HEK293T (cell line): ENCODE measurements at regions not wholly inside any gene's neighbourhood (a gene's known extent, or its start where the extent isn't known, plus 50 kb on each side); places are given as distances from the start of the nearest gene placed in this dataset.

Experiments
- CTCF ChIA-PET: fragments of 350-600 bp; formaldehyde crosslinking; extraction: SDS; loops from one replicate; lab custom pipeline; 2021; ENCODE audit warnings: antibody characterized with exemption, inconsistent platforms; lab: Yijun Ruan, JAX
- POLR2A ChIA-PET: fragments of 350-600 bp; formaldehyde crosslinking; extraction: SDS; loops from one replicate; lab custom pipeline; 2020; ENCODE audit warnings: antibody characterized with exemption, inconsistent platforms; lab: Yijun Ruan, JAX
- DNase-seq: peaks from one replicate; pipeline ENCODE4 v3.0.0; 2012; ENCODE audit warnings: mixed read lengths; ENCODE audit errors: extremely low spot score
- ARNT ChIP-seq: fragments of 450-650 bp; IDR thresholded peaks from 2 replicates; pipeline ENCODE4 v1.6.1; 2017; ENCODE audit warnings: mild to moderate bottlenecking
- BHLHE40 ChIP-seq: fragments of 450-650 bp; IDR thresholded peaks from 2 replicates; pipeline ENCODE4 v1.6.1; 2016; ENCODE audit warnings: mild to moderate bottlenecking, moderate library complexity, borderline replicate concordance
- CTBP1 ChIP-seq: fragments of 450-650 bp; IDR thresholded peaks from 2 replicates; pipeline ENCODE4 v1.6.1; 2016; ENCODE audit warnings: borderline replicate concordance
- ELF4 ChIP-seq: fragments of 450-650 bp; IDR thresholded peaks from 2 replicates; pipeline ENCODE4 v1.6.1; 2017; ENCODE audit warnings: antibody characterized with exemption
- FOXA1 ChIP-seq: fragments of 450-650 bp; IDR thresholded peaks from 2 replicates; pipeline ENCODE4 v1.6.1; 2016; ENCODE audit warnings: mild to moderate bottlenecking
- FOXK2 ChIP-seq: fragments of 450-650 bp; IDR thresholded peaks from 2 replicates; pipeline ENCODE4 v1.6.1; 2016; ENCODE audit warnings: mild to moderate bottlenecking
- FOXM1 ChIP-seq: fragments of 450-650 bp; IDR thresholded peaks from 2 replicates; pipeline ENCODE4 v1.6.1; 2017; ENCODE audit warnings: mild to moderate bottlenecking, borderline replicate concordance
- HDGF ChIP-seq: fragments of 450-650 bp; IDR thresholded peaks from 2 replicates; pipeline ENCODE4 v1.6.1; 2017; ENCODE audit warnings: antibody characterized with exemption, borderline replicate concordance
- L3MBTL2 ChIP-seq: fragments of 450-650 bp; conservative IDR thresholded peaks from 2 replicates; pipeline ENCODE4 v1.6.1; 2016; ENCODE audit warnings: mild to moderate bottlenecking
- LEF1 ChIP-seq: fragments of 450-650 bp; IDR thresholded peaks from 2 replicates; pipeline ENCODE4 v1.6.1; 2017; ENCODE audit warnings: mild to moderate bottlenecking, borderline replicate concordance
- NFRKB ChIP-seq: fragments of 450-650 bp; IDR thresholded peaks from 2 replicates; pipeline ENCODE4 v1.6.1; 2016; ENCODE audit warnings: mild to moderate bottlenecking, moderate library complexity
- PKNOX1 ChIP-seq: fragments of 450-650 bp; IDR thresholded peaks from 2 replicates; pipeline ENCODE4 v1.6.1; 2016
- SP1 ChIP-seq: fragments of 450-650 bp; IDR thresholded peaks from 2 replicates; pipeline ENCODE4 v1.6.1; 2017
- SUZ12 ChIP-seq: fragments of 450-650 bp; IDR thresholded peaks from 2 replicates; pipeline ENCODE4 v1.6.1; 2016; ENCODE audit warnings: mild to moderate bottlenecking
- TARDBP ChIP-seq: fragments of 450-650 bp; IDR thresholded peaks from 2 replicates; pipeline ENCODE4 v1.6.1; 2016
- ZNF384 ChIP-seq: fragments of 450-650 bp; IDR thresholded peaks from 2 replicates; pipeline ENCODE4 v1.6.1; 2016

- no peak for TF ChIP-seq LEF1
- TF ChIP-seq FOXA1: no peak
- no peak for TF ChIP-seq L3MBTL2
- no peak for TF ChIP-seq ARNT
- TF ChIP-seq TARDBP: no peak
- no peak for TF ChIP-seq SUZ12
- no peak for TF ChIP-seq SP1
- no peak for TF ChIP-seq HDGF
- no peak for DNase-seq
- ChIA-PET CTCF (no interaction called here), POLR2A (no interaction called here)
Measured at GRCh38 chr13:84132491-84132890, 250.2 kb upstream of the SLITRK1 start.

- CTCF ChIA-PET: no interaction called here
- POLR2A ChIA-PET: no interaction called here
Measured at GRCh38 chr13:84131249-84131648, 249.0 kb upstream of the SLITRK1 start.

GRCh38 chr13:84130495-84131114 is 248.3 kb upstream of the SLITRK1 start:
- no peak for DNase-seq
- ChIA-PET CTCF (no interaction called here), POLR2A (no interaction called here)
- TF ChIP-seq ELF4 (no peak), SP1 (no peak), BHLHE40 (no peak), NFRKB (no peak), FOXA1 (no peak), FOXK2 (no peak), ZNF384 (no peak), TARDBP (no peak), ARNT (no peak), SUZ12 (no peak)

More at GRCh38 chr13:84131249-84131648, 249.0 kb upstream of the SLITRK1 start:
- TF ChIP-seq PKNOX1 (no peak), HDGF (no peak), BHLHE40 (no peak), CTBP1 (no peak), FOXK2 (no peak), NFRKB (no peak), SP1 (no peak), ARNT (no peak)
- no peak for DNase-seq

- CTCF ChIA-PET: no interaction called here
- POLR2A ChIA-PET: no interaction called here
- no peak for DNase-seq
- TF ChIP-seq NFRKB (no peak), ELF4 (no peak), BHLHE40 (no peak), FOXK2 (no peak), FOXA1 (no peak), PKNOX1 (no peak), LEF1 (no peak), ZNF384 (no peak), SP1 (no peak), ARNT (no peak)
Measured at GRCh38 chr13:84129966-84130365, 247.7 kb upstream of the SLITRK1 start.

- POLR2A ChIA-PET: no interaction called here
- CTCF ChIA-PET: interaction anchor here (0.7 kb wide), 1 partner anchor 482 kb away, joined by 3 read pairs; no protein-coding TSS in a partner anchor
- DNase-seq: no peak
- TF ChIP-seq BHLHE40: no peak
- TF ChIP-seq ZNF384: no peak
- no peak for TF ChIP-seq TARDBP
- no peak for TF ChIP-seq PKNOX1
- no peak for TF ChIP-seq FOXM1
- TF ChIP-seq LEF1: no peak
- no peak for TF ChIP-seq L3MBTL2
- no peak for TF ChIP-seq SUZ12
- no peak for TF ChIP-seq FOXA1
- no peak for TF ChIP-seq CTBP1
- TF ChIP-seq FOXK2: no peak
- TF ChIP-seq ARNT: no peak
- TF ChIP-seq SP1: no peak
- TF ChIP-seq NFRKB: no peak
- TF ChIP-seq ELF4: no peak
- no peak for TF ChIP-seq HDGF
Measured at GRCh38 chr13:84127597-84128128, 245.4 kb upstream of the SLITRK1 start.

GRCh38 chr13:84126671-84127171 is 244.4 kb upstream of the SLITRK1 start:
- no peak for DNase-seq
- ChIA-PET CTCF (no interaction called here), POLR2A (no interaction called here)
- TF ChIP-seq FOXK2 (no peak), ARNT (no peak), LEF1 (no peak), SUZ12 (no peak), ZNF384 (no peak), FOXM1 (no peak), L3MBTL2 (no peak), TARDBP (no peak)

GRCh38 chr13:84121456-84121855 is 239.2 kb upstream of the SLITRK1 start:
- ChIA-PET CTCF (no interaction called here), POLR2A (no interaction called here)
- no peak for DNase-seq
- TF ChIP-seq LEF1: no peak
- TF ChIP-seq HDGF: no peak
- TF ChIP-seq L3MBTL2: no peak
- TF ChIP-seq FOXM1: no peak
- no peak for TF ChIP-seq FOXK2
- TF ChIP-seq BHLHE40: no peak
- no peak for TF ChIP-seq ELF4
- no peak for TF ChIP-seq SUZ12
- TF ChIP-seq SP1: no peak
- no peak for TF ChIP-seq TARDBP
